HEK293T (cell line): ENCODE measurements at regions not wholly inside any gene's neighbourhood (a gene's known extent, or its start where the extent isn't known, plus 50 kb on each side); places are given as distances from the start of the nearest gene placed in this dataset.

Experiments used
- ARNT ChIP-seq: fragments of 450-650 bp; IDR thresholded peaks from 2 replicates; pipeline ENCODE4 v1.6.1; 2017; ENCODE audit warnings: mild to moderate bottlenecking
- BHLHE40 ChIP-seq: fragments of 450-650 bp; IDR thresholded peaks from 2 replicates; pipeline ENCODE4 v1.6.1; 2016; ENCODE audit warnings: mild to moderate bottlenecking, moderate library complexity, borderline replicate concordance
- CTBP1 ChIP-seq: fragments of 450-650 bp; IDR thresholded peaks from 2 replicates; pipeline ENCODE4 v1.6.1; 2016; ENCODE audit warnings: borderline replicate concordance
- ELF4 ChIP-seq: fragments of 450-650 bp; IDR thresholded peaks from 2 replicates; pipeline ENCODE4 v1.6.1; 2017; ENCODE audit warnings: antibody characterized with exemption
- FOXK2 ChIP-seq: fragments of 450-650 bp; IDR thresholded peaks from 2 replicates; pipeline ENCODE4 v1.6.1; 2016; ENCODE audit warnings: mild to moderate bottlenecking
- FOXM1 ChIP-seq: fragments of 450-650 bp; IDR thresholded peaks from 2 replicates; pipeline ENCODE4 v1.6.1; 2017; ENCODE audit warnings: mild to moderate bottlenecking, borderline replicate concordance
- HDGF ChIP-seq: fragments of 450-650 bp; IDR thresholded peaks from 2 replicates; pipeline ENCODE4 v1.6.1; 2017; ENCODE audit warnings: antibody characterized with exemption, borderline replicate concordance
- L3MBTL2 ChIP-seq: fragments of 450-650 bp; conservative IDR thresholded peaks from 2 replicates; pipeline ENCODE4 v1.6.1; 2016; ENCODE audit warnings: mild to moderate bottlenecking
- SP1 ChIP-seq: fragments of 450-650 bp; IDR thresholded peaks from 2 replicates; pipeline ENCODE4 v1.6.1; 2017
- SUZ12 ChIP-seq: fragments of 450-650 bp; IDR thresholded peaks from 2 replicates; pipeline ENCODE4 v1.6.1; 2016; ENCODE audit warnings: mild to moderate bottlenecking
- TARDBP ChIP-seq: fragments of 450-650 bp; IDR thresholded peaks from 2 replicates; pipeline ENCODE4 v1.6.1; 2016
- ZNF384 ChIP-seq: fragments of 450-650 bp; IDR thresholded peaks from 2 replicates; pipeline ENCODE4 v1.6.1; 2016
- TF ChIP-seq, protein P1 (sequence below): fragments of 450-650 bp; IDR thresholded peaks from 2 replicates; pipeline ENCODE4 v1.6.1; 2016

DNA sequence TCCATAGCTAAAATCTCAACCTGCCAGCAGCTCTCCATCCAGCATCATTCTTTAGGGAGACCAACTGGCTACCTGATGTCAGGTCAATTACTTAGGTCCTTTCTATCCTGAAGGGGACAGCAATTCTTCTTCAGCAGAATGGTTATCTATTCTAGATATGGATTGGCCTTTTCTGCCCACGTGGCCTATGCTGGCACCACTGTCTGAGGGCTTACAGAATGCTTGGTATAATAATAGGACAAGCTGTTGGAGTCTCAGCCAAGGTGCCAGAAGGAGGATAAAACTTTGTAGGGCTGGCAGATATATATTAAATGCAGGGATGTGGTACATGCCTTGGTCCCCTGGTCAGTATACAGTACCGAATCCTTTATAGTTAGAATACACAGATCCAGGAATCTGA lies 89.8 kb upstream of the C1GALT1C1 start:
- TF ChIP-seq BHLHE40 (no peak), L3MBTL2 (no peak), ZNF384 (no peak), SP1 (no peak), TARDBP (no peak), ELF4 (no peak), SUZ12 (no peak), FOXM1 (no peak), FOXK2 (no peak), CTBP1 (no peak), HDGF (no peak), ARNT (no peak)
- TF ChIP-seq, protein P1, sequence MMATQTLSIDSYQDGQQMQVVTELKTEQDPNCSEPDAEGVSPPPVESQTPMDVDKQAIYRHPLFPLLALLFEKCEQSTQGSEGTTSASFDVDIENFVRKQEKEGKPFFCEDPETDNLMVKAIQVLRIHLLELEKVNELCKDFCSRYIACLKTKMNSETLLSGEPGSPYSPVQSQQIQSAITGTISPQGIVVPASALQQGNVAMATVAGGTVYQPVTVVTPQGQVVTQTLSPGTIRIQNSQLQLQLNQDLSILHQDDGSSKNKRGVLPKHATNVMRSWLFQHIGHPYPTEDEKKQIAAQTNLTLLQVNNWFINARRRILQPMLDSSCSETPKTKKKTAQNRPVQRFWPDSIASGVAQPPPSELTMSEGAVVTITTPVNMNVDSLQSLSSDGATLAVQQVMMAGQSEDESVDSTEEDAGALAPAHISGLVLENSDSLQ: no peak
